ENCODE measurements at regions not wholly inside any gene's neighbourhood (a gene's known extent, or its start where the extent isn't known, plus 50 kb on each side); places are given as distances from the start of the nearest gene placed in this dataset.

DNA sequence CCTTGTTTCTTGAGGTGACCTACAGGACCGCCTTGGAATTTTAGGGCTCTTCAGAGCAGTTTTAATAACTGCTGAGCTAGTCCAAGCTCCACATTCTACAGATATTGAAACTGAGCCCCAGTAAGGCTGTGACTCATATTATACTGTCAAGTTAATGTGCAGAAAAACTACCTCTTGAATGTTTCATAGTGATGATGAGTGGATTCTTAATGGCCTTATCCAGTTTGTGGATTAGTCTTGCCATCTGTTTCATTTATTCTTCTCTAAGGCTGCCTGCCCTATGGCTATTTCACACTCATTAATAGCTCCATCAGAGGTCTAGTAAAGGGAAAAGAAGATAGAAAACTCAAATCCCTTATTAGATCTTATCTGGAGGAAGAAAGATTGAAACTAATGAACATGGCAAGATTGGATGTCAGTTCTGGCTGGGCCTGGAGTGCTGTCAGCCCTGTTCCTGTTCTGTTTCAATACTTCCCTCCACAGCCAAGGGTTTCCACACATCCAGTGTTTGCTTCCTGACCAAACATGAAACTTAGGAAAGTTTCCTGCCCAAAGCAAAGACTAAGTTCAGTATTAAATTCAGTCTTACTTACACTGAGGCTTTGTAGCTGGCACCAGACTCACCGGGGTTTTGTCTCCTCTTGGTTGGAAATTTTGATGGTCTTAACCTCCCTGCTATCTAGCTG, 215.6 kb upstream of the DMAC1 start:
- no peaks in the 10 kb centered on the region for H3K79me2 ChIP-seq (ENCODE audit: control insufficient read depth in 1 of 2, insufficient read depth in 2 of 2, low read length in 2 of 2)
- ChIA-PET POLR2A (ENCODE audit: partially characterized antibody) (no interaction called here), CTCF (ENCODE audit: partially characterized antibody) (interaction anchor here (1.1 kb wide), 1 partner anchor 8 kb away, joined by 3 read pairs; no protein-coding TSS in a partner anchor)
- H3K9ac ChIP-seq (replicated peaks in 1 of 4; ENCODE audit: extremely low read depth in 1 of 4, low read depth in 3 of 4, low read length in 3 of 4), result no peak overlapping the region
- H3K4me1 ChIP-seq (replicated peaks in 1 of 4; ENCODE audit: control insufficient read depth in 3 of 4, insufficient read depth in 4 of 4, low read length in 3 of 4), result no peaks in the 10 kb centered on the region
- H3K9me3 ChIP-seq (ENCODE audit: insufficient read depth in 2 of 2, low read depth in 1 of 2, low read length in 1 of 2), result no peaks in the 10 kb centered on the region
- no peak overlapping the region for H3K4ac ChIP-seq (replicated peaks; ENCODE audit: insufficient read length, low read depth, low read length)
- no peak overlapping the region for H3K14ac ChIP-seq (ENCODE audit: insufficient read length)
- no peak overlapping the region for H3K27ac ChIP-seq (ENCODE audit: low read depth, low read length)
- H2BK20ac ChIP-seq (ENCODE audit: low read length), result no peak overlapping the region
- H4K91ac ChIP-seq (replicated peaks; ENCODE audit: insufficient read length, low read length), result no peak overlapping the region
- no peaks in the 10 kb centered on the region for H3K27me3 ChIP-seq (replicated peaks in 1 of 4; ENCODE audit: control insufficient read depth in 3 of 4, extremely low read depth in 1 of 4, insufficient read depth in 3 of 4, low read length in 3 of 4)
- no peaks in the 10 kb centered on the region for H4K20me1 ChIP-seq (replicated peaks in 1 of 2; ENCODE audit: control insufficient read depth in 1 of 2, insufficient read depth in 2 of 2, low read length in 2 of 2)
- no peak overlapping the region for H4K5ac ChIP-seq (ENCODE audit: insufficient read length, low read depth, low read length)
- no peaks in the 10 kb centered on the region for H3K23me2 ChIP-seq (ENCODE audit: low read depth, low read length)
- H3K4me3 ChIP-seq (ENCODE audit: extremely low read depth in 1 of 4, insufficient read depth in 2 of 4, low read depth in 3 of 4, low read length in 4 of 4), result no peak overlapping the region
- FAIRE-seq (no peak), DNase-seq (ENCODE audit: low read depth in 1 of 2, low spot score in 2 of 2) (no peak)
- H3K56ac ChIP-seq (replicated peaks; ENCODE audit: insufficient read length, low read depth, low read length), result no peak overlapping the region
- no peaks in the 10 kb centered on the region for H3K36me3 ChIP-seq (ENCODE audit: control insufficient read depth in 2 of 4, insufficient read depth in 4 of 4, low read length in 3 of 4)
- no peak overlapping the region for H2AK5ac ChIP-seq (ENCODE audit: low read depth, low read length)
- no peak overlapping the region for H2BK12ac ChIP-seq (ENCODE audit: low read depth, low read length)
- H3K18ac ChIP-seq (ENCODE audit: extremely low read depth, low read length), result no peak overlapping the region
- WGBS, 2 experiments (ENCODE audit: extremely low coverage in 1 of 2, insufficient coverage in 1 of 2, insufficient read length in 1 of 2, insufficient replicate concordance in 2 of 2, low coverage in 1 of 2, low lambda C conversion rate in 2 of 2, missing lambda C conversion rate in 1 of 2), result 77% methylated on average over 2 of the region's 2 CpGs; no CpG with 5 or more reads in 1 of the 2 experiments
- no peak overlapping the region for H2BK15ac ChIP-seq (ENCODE audit: low read length)
- no peak overlapping the region for H2BK5ac ChIP-seq (ENCODE audit: low read depth, low read length)
- H3K4me2 ChIP-seq (ENCODE audit: insufficient read depth in 1 of 2, low read depth in 2 of 2, low read length in 2 of 2), result no peak overlapping the region
- no peak overlapping the region for H3K23ac ChIP-seq (ENCODE audit: insufficient read length)
- no peak overlapping the region for H2AFZ ChIP-seq (ENCODE audit: low read length)
- no peaks in the 10 kb centered on the region for H3K79me1 ChIP-seq (ENCODE audit: low read depth, low read length)
- no peak overlapping the region for H2BK120ac ChIP-seq (replicated peaks; ENCODE audit: low read depth, low read length)
- no peak overlapping the region for H4K8ac ChIP-seq (ENCODE audit: extremely low read depth, insufficient read depth, low read length)
- TF ChIP-seq TAF7 (optimal IDR thresholded peaks at IDR 0.05; ENCODE audit: borderline replicate concordance, low read depth, low read length), result no peak
- no peak for TF ChIP-seq SRF (IDR thresholded peaks at IDR 0.05; ENCODE audit: low read depth, low read length)
- TF ChIP-seq SAP30 (IDR thresholded peaks at IDR 0.05; ENCODE audit: insufficient read depth, insufficient replicate concordance, low read length), result no peak
- no peak for TF ChIP-seq CBX8 (IDR thresholded peaks at IDR 0.05; ENCODE audit: borderline replicate concordance, low read depth, low read length)
- TF ChIP-seq, protein P1, sequence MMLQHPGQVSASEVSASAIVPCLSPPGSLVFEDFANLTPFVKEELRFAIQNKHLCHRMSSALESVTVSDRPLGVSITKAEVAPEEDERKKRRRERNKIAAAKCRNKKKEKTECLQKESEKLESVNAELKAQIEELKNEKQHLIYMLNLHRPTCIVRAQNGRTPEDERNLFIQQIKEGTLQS (IDR thresholded peaks at IDR 0.05; ENCODE audit: insufficient read depth, low read depth, low read length), result no peak
- no peak for TF ChIP-seq HDAC2 (IDR thresholded peaks at IDR 0.05; ENCODE audit: borderline replicate concordance in 1 of 2, low read depth in 2 of 2, low read length in 2 of 2)
- TF ChIP-seq POLR2A (IDR thresholded peaks at IDR 0.05; ENCODE audit: control extremely low read depth in 1 of 2, low read depth in 2 of 2, low read length in 2 of 2), result no peak
- no peak for TF ChIP-seq MAX (IDR thresholded peaks at IDR 0.05)
- no peak for TF ChIP-seq CEBPB (IDR thresholded peaks at IDR 0.05; ENCODE audit: low read depth, low read length)
- TF ChIP-seq SP2 (IDR thresholded peaks at IDR 0.05; ENCODE audit: low read length), result no peak
- TF ChIP-seq CBX5 (IDR thresholded peaks at IDR 0.05; ENCODE audit: low read depth, low read length), result no peak
- no peak for TF ChIP-seq KDM5A (IDR thresholded peaks at IDR 0.05; ENCODE audit: low read length)
- no peak for TF ChIP-seq CHD1 (IDR thresholded peaks at IDR 0.05; ENCODE audit: low read depth, low read length)
- TF ChIP-seq RFX5 (IDR thresholded peaks at IDR 0.05; ENCODE audit: borderline replicate concordance, low read depth, low read length), result no peak
